Right atrium auricular region (tissue), 2 donors: ENCODE measurements at regions not wholly inside any gene's neighbourhood (a gene's known extent, or its start where the extent isn't known, plus 50 kb on each side); places are given as distances from the start of the nearest gene placed in this dataset.

ENCODE experiments used
- DNase-seq: peaks from one replicate; pipeline ENCODE4 v3.0.0-alpha.2; 2019; ENCODE audit warnings: low spot score
- H3K27ac ChIP-seq, 2 donors: fragments of 200-600 bp; sonication (generic); 1 replicate in 1 of 2; 2 replicates in 1 of 2; pipeline ENCODE4 v1.5.1; 2016 to 2019
- H3K27me3 ChIP-seq, 2 donors: fragments of 200-600 bp; sonication (generic); one replicate each; pipeline versions ENCODE4 v1.5.1 to v1.6.0; 2017 to 2019
- H3K36me3 ChIP-seq: fragments of 200-600 bp; sonication (generic); one replicate; pipeline ENCODE4 v1.5.1; 2016
- H3K4me1 ChIP-seq, 2 donors: fragments of 200-600 bp; sonication (generic); one replicate each; pipeline versions ENCODE4 v1.5.1 to v1.6.0; 2017 to 2019
- H3K4me3 ChIP-seq, 2 donors: fragments of 200-600 bp; sonication (generic); 1 replicate in 1 of 2; 2 replicates in 1 of 2; pipeline ENCODE4 v1.5.1; 2017 to 2019; ENCODE audit warnings: mild to moderate bottlenecking in 1 of 2, moderate library complexity in 1 of 2
- H3K9me3 ChIP-seq, 2 donors: fragments of 200-600 bp; sonication (generic); one replicate each; pipeline ENCODE4 v1.5.1; 2019
- CTCF ChIP-seq, 2 donors: fragments of 200-600 bp; sonication (generic); IDR thresholded peaks; one replicate each; pipeline ENCODE4 v1.5.1; 2019; ENCODE audit warnings: antibody characterized with exemption in 2 of 2

- H3K27ac ChIP-seq = no peak overlapping the region
- no peaks in the 10 kb centered on the region for H3K4me1 ChIP-seq
- no peak for TF ChIP-seq CTCF (IDR thresholded peaks at IDR 0.05)
- H3K36me3 ChIP-seq = no peaks in the 10 kb centered on the region
- H3K9me3 ChIP-seq = no peaks in the 10 kb centered on the region
- no peaks in the 10 kb centered on the region for H3K27me3 ChIP-seq
- H3K4me3 ChIP-seq = no peak overlapping the region
- no peak for DNase-seq
Observed at GRCh38 chr5:74424162-74424868, 216.2 kb downstream of the ENC1 start.

DNA sequence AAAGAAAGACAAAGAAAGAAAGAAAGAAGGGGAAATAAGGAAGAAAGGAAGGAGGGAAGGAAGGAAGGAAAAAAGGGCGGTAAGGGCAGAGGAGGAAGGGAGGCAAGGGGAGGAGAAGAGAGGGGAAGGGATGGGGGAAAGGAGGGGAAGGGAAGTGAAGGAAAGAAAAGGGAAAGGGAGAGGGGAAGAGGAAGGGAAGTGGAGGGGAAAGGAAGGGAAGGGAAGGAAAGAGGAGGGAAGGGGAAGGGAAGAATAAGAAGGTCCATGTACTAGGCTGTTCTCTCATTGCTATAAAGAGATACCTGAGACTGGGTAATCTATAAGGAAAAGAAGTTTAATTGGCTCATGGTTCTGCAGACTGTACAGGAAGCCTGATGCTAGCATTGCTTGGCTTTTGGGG, 217.1 kb downstream of the ENC1 start:
- no peak for DNase-seq
- H3K4me1 ChIP-seq = no peaks in the 10 kb centered on the region
- H3K27ac ChIP-seq = no peak overlapping the region
- H3K9me3 ChIP-seq = no peaks in the 10 kb centered on the region
- no peak overlapping the region for H3K4me3 ChIP-seq
- H3K36me3 ChIP-seq = no peaks in the 10 kb centered on the region
- no peaks in the 10 kb centered on the region for H3K27me3 ChIP-seq
- TF ChIP-seq CTCF (IDR thresholded peaks at IDR 0.05) = no peak

DNA sequence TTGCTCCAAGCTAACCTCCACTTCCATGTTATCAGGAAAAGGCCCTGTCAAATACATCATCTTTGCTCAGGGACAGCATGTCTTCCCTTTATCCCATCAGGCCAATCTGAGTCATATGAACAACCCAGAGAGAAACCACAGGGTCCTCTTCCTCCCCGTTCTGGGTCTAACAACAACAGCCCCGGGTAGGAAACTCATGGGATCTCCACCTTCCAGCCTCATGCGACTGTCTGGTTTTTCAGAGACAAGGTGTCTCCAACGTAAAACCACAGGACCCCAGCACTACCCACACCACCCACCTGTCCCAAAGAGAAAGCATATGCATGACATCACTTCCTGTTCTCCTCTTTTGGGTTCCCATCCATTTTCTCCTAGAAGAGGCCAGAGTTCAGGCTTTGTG, 217.9 kb downstream of the ENC1 start:
- TF ChIP-seq CTCF (IDR thresholded peaks at IDR 0.05) = no peak
- H3K27ac ChIP-seq = no peak overlapping the region
- H3K4me3 ChIP-seq = no peak overlapping the region
- DNase-seq = no peak
- H3K9me3 ChIP-seq = no peaks in the 10 kb centered on the region
- no peaks in the 10 kb centered on the region for H3K4me1 ChIP-seq
- no peaks in the 10 kb centered on the region for H3K27me3 ChIP-seq
- no peaks in the 10 kb centered on the region for H3K36me3 ChIP-seq

DNA sequence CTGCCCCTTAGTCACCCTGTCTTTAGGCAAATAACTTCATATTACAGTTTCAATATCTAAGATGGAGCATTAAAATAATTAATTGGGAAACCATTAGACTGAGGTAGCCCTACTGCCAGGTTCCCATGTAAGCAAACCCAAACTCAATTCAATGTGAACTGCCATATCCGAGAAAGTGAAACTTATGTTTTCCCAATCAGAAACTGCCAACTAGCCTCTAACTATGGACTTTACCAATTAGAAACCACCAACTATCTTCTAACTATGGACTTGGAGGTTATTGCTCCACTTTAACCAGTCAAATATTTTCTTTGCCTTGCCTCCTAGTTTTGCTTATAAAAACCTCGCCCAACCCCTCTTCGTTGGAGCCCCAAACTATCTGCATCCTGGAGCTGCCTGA, 218.5 kb downstream of the ENC1 start:
- TF ChIP-seq CTCF (IDR thresholded peaks at IDR 0.05) = no peak
- H3K9me3 ChIP-seq = no peaks in the 10 kb centered on the region
- H3K27ac ChIP-seq = no peak overlapping the region
- no peak overlapping the region for H3K4me3 ChIP-seq
- DNase-seq = no peak
- H3K36me3 ChIP-seq = no peaks in the 10 kb centered on the region
- H3K27me3 ChIP-seq = no peaks in the 10 kb centered on the region
- no peaks in the 10 kb centered on the region for H3K4me1 ChIP-seq

DNA sequence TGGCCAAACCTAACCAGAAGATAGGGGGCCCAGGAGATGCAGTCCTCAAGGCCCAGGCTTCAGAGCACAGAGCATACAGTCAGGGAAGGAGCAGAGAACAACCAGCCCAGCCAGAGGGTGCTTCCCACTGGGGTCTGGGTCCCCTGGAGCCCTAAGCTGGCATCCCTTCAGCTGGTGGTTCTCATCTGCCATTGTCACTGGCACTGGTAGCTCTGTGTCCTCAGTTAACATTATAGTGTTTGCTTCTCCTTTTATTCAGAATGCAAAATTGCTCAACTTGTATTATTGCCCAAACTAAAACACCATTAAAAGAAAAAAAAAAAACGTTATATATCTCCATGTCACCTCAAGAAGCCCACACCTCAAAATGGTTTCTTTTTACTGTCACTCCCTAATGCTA, 219.2 kb downstream of the ENC1 start:
- DNase-seq = no peak
- no peaks in the 10 kb centered on the region for H3K27me3 ChIP-seq
- no peak overlapping the region for H3K27ac ChIP-seq
- no peaks in the 10 kb centered on the region for H3K36me3 ChIP-seq
- no peak overlapping the region for H3K4me3 ChIP-seq
- no peak for TF ChIP-seq CTCF (IDR thresholded peaks at IDR 0.05)
- no peaks in the 10 kb centered on the region for H3K9me3 ChIP-seq
- no peaks in the 10 kb centered on the region for H3K4me1 ChIP-seq

DNA sequence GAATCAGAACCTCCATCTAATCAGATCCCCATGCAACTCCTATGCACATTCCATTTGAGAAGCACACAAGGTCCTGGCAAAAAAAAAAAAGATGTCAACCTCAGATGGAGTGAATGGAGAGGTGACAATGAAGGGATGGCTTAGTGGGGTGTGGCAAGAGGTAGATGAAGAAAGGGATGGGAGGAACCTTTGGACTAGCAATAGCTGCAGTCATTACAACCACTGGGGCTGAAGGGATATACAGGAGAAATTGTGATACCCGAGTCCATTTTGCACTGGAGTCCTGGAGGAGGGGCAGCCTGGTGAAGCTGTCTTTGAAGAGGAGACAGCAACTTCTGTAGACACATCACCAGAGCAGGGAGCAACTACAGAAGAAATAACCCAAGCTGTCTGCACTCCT, 219.6 kb downstream of the ENC1 start:
- Histone ChIP-seq H3K9me3 (no peaks in the 10 kb centered on the region), H3K4me1 (no peaks in the 10 kb centered on the region), H3K36me3 (no peaks in the 10 kb centered on the region), H3K27me3 (no peaks in the 10 kb centered on the region), H3K4me3 (no peak overlapping the region), H3K27ac (no peak overlapping the region)
- no peak for DNase-seq
- TF ChIP-seq CTCF (IDR thresholded peaks at IDR 0.05) = no peak
